Activated CD8-positive, alpha-beta memory T cell treated with anti-CD3 and anti-CD28 coated beads for 48 hours (primary cell): ENCODE measurements at regions not wholly inside any gene's neighbourhood (a gene's known extent, or its start where the extent isn't known, plus 50 kb on each side); places are given as distances from the start of the nearest gene placed in this dataset.
"Not testable (repeated sequence)": the region's sequence is repeated elsewhere in the genome, so short reads cannot be mapped to it uniquely, and the experiment has no call there.

Source experiments
- DNase-seq, 3 experiments: peaks; one replicate each; pipeline ENCODE4 v3.0.0-alpha.2; 2020; ENCODE audit warnings: low read depth in 2 of 3, low spot score in 2 of 3

GRCh38 chr13:59274958-59275727 lies 888.6 kb downstream of the DIAPH3 start:
- DNase-seq, result no peak

GRCh38 chr13:59276436-59276835 lies 887.3 kb downstream of the DIAPH3 start:
- no peak for DNase-seq

- DNase-seq, result no peak
These were observed 886.6 kb downstream of the DIAPH3 start for GRCh38 chr13:59277106-59277505.

- DNase-seq, result no peak
These were observed 884.7 kb downstream of the DIAPH3 start for GRCh38 chr13:59279028-59279427.

- no peak for DNase-seq
These were observed 884.2 kb downstream of the DIAPH3 start for GRCh38 chr13:59279576-59279975.

- no peak for DNase-seq
These were observed 883.4 kb downstream of the DIAPH3 start for GRCh38 chr13:59280297-59280696.

GRCh38 chr13:59281453-59281852 lies 882.3 kb downstream of the DIAPH3 start:
- no peak for DNase-seq

GRCh38 chr13:59292240-59292639 lies 871.5 kb downstream of the DIAPH3 start:
- not testable (repeated sequence) for DNase-seq

- DNase-seq, result no peak
These were observed 864.1 kb downstream of the DIAPH3 start for GRCh38 chr13:59299584-59299983.

- no peak for DNase-seq
These were observed 863.2 kb downstream of the DIAPH3 start for GRCh38 chr13:59300355-59301173.

- no peak for DNase-seq
These were observed 862.6 kb downstream of the DIAPH3 start for GRCh38 chr13:59301174-59301567.

- DNase-seq, result no peak
These were observed 860.3 kb downstream of the DIAPH3 start for GRCh38 chr13:59303433-59303832.

GRCh38 chr13:59304596-59304995 lies 859.1 kb downstream of the DIAPH3 start:
- no peak for DNase-seq

GRCh38 chr13:59305896-59306295 lies 857.8 kb downstream of the DIAPH3 start:
- no peak for DNase-seq

GRCh38 chr13:59312776-59313175 lies 851.0 kb downstream of the DIAPH3 start:
- DNase-seq, result no peak

- peak in 2 of 3 experiments; percentile 18 to 36 for DNase-seq
These were observed 845.3 kb downstream of the DIAPH3 start for GRCh38 chr13:59318320-59318930.

GRCh38 chr13:59319276-59319675 lies 844.5 kb downstream of the DIAPH3 start:
- no peak for DNase-seq

- no peak for DNase-seq
These were observed 843.7 kb downstream of the DIAPH3 start for GRCh38 chr13:59320021-59320420.

- not testable (repeated sequence) for DNase-seq
These were observed 839.3 kb downstream of the DIAPH3 start for GRCh38 chr13:59324401-59324800.

- DNase-seq, result no peak
These were observed 837.0 kb downstream of the DIAPH3 start for GRCh38 chr13:59326717-59327116.

GRCh38 chr13:59330764-59331163 lies 833.0 kb downstream of the DIAPH3 start:
- DNase-seq, result no peak

GRCh38 chr13:59332966-59333365 lies 830.8 kb downstream of the DIAPH3 start:
- no peak for DNase-seq
